GM18873 (cell line): ENCODE measurements at regions not wholly inside any gene's neighbourhood (a gene's known extent, or its start where the extent isn't known, plus 50 kb on each side); places are given as distances from the start of the nearest gene placed in this dataset.
"Not testable (repeated sequence)": the region's sequence is repeated elsewhere in the genome, so short reads cannot be mapped to it uniquely, and the experiment has no call there.

Experiments used
- ATAC-seq: cut with Tn5 transposase; IDR thresholded peaks from one replicate; pipeline ENCODE4 v1.9.1; 2021; ENCODE audit warnings: mild to moderate bottlenecking, moderate library complexity, moderate number of reproducible peaks; ENCODE audit not compliant: unreplicated experiment, low FRiP score

DNA sequence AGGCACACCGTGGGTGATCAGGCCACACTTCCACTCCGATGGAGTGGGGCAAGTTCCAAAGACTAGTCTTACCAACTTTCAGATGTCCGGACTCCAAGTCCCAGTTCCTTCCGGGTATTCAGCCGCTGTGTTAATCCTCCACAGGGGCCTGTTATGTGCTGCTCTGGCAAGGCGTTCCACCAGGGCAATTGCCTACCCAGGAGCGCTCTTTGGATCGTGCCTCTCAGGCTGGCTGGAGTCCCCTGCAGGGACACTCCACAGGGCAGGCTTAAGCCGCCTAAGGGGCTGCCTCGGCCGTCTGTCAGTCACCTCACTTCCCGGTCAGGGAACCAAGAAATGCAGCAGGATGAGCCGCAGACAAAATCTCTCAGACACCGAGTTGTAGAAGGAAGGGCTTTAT is 118.7 kb upstream of the CCNG1 start:
- ATAC-seq, result no peak

DNA sequence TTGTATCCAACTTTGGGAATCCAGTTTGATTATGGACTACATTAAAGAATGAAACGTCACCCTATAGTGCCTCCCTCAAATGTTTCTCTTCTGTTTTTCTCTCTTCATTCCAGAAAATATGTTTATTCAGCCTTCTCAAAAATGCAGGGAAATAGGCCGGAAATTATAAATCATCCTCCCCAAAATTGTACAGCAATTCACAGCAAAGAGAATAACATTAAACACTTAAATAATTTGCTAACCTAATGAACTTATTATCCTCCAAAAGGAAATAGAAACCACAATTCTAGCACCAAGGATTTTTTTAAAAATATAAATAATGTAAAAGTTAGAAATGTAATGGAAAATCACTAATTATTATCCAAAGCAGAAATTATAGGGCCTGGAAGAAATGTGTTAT is 115.9 kb upstream of the CCNG1 start:
- no peak for ATAC-seq

DNA sequence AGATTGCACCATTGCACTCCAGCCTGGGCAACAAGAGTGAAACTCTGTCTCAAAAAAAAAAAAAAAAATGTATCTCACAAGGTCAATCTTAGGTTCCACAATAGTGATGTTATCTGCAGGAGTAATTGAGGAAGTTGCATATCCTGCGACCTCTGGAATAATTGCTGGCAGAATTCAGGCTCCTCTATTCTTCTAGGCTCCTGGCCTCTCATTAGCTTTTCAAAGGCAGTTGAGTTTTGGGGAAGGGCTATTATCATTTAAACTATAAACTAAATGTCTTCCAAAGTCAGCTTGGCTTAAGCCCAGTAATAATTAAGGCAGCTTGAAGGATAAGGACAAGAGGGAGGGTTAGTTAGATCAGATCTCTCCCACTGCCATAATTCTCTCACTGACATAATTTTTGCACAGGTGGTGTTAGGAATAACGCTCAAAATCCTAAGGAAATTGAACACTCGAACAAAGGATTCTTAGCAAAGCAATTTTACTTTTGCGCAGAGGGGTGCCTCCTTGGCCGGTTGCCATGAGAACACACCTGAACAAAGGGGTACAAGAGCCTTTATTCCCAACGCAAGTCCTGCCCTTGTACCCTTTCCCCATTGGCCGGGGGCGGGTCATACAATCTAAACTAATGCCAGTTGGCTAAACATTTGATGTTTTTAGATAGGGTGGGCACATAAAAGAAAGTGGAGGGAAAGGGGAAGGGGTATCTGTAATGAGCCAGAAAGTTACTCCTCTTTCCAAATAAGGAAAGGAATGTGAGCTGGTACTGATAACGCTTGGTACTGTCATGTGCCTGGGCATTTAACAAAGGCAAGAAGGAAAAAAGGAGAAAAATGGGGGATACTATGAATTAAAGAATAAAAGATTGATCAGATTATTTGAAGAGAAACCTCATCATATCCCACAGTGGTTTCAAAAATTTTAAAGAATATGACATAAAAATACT is 106.4 kb upstream of the CCNG1 start:
- no peak for ATAC-seq

DNA sequence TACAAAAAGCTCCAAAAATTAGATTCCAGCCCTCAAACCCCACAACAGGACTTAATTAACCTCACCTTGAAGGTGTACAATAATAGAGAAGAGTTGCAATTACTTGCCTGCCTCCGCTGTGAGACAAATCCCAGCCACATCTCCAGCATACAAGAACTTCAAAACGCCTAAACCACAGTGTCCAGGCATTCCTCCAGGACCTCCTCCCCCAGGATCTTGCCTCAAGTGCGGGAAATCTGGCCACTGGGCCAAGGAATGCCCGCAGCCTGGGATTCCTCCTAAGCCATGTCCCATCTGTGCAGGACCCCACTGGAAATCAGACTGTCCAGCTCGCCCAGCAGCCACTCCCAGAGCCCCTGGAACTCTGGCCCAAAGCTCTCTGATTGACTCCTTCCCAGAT is 101.3 kb upstream of the CCNG1 start:
- not testable (repeated sequence) for ATAC-seq

DNA sequence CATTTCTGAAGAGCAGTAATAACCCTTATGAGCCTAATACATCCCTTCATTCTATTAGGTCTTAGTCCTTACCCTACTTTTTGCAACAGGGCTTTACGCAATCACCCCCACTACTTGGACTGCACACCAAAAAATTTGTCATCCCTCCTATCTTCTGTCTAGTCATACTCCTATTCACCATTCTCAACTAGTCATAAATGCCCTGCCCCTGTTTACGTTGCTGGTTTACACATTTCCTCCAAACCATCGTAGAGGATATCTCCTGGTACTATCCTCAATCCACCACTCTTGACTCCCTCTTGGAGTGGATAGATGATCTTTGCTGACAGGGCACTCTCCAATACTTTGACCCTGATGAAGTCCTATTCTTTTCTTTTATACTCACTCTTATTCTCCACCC is 98.2 kb upstream of the CCNG1 start:
- no peak for ATAC-seq

DNA sequence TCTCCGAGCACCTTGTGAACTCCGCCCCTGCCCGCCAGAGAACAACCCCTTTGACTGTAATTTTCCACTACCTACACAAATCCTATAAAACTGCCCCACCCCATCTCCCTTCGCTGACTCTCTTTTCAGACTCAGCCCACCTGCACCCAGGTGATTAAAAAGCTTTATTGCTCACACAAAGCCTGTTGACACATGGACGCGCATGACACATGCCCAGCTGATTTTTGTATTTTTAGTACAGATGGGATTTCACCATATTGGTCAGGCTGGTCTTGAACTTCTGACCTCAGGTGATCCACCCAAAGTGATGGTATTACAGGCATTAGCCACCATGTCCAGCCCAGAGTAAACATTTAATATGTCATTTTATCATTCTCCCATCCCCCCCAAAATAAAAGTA is 97.0 kb upstream of the CCNG1 start:
- not testable (repeated sequence) for ATAC-seq

DNA sequence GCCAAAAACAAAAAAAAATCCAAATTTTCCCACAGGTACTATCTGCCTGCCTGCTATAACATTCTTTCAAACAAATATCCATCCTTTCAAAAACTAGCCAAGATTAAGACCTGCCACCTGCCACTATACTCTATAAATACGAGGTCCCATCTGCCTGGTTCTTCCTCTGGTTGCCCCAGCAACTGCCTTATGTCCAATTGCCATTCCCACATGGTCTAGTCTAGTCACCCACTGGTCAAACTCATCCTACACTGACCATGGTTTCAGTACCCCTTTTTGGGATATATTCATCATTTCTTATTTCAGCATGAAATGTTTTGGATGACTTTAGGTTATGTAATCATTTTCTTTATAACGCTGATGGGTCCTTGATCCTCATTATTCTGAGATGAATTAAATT is 95.1 kb upstream of the CCNG1 start:
- ATAC-seq, result no peak

DNA sequence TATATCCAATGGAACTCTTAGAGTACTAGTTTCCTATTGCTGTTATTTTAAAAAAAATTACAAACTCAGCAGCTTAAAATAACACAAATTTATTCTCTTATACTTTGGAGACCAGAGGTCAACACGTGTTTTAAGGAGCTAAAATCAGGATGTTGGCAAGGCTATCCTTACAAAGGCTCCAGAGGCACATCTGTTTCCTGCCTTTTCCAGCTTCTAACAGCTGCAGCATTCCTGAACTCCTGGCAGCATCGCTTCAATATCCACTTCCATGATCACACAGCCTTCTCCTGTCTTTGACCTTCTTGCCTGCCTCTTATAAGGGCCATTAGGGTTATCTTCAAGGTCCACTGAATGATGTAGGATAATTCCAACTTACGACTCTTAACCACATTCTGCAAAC is 92.2 kb upstream of the CCNG1 start:
- ATAC-seq, result no peak

DNA sequence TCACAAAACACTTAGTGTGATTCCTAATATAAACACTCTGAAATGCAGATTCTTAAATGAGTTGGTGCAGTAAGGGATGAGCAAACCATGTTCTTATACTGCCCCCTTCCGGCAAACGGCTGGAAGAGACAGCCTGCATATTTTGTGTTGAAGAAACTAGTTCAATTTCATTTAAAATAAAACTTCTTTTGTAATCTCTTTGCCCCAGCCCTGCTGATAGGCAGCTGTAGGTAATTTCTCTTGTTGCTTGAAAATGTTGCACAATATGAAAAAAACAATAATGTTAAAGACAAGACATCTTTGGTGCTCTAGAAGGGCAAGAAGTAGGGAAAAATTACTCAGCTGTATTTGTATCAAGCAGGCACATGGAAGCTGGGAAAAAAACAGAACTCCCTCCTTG is 89.7 kb upstream of the CCNG1 start:
- peak; percentile 63 for ATAC-seq

DNA sequence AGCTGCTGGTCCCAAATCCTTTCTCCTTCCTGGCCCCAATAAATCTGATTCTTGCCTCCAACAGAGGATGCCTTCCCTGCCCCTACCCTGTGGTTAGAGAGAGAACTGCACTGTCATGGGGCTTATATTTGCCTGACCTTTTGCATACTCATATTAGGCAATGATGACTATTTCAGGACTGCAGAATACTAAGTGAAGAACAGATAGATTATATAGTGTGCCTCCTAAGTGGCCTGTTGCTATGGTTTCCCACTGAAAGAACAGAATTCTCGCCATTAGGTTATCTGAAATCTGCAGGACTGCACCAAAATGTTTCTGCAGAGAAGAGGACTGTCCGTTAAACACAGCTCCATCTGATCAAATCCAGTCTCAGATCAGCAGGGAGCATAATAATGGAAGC is 87.3 kb upstream of the CCNG1 start:
- ATAC-seq, result no peak

DNA sequence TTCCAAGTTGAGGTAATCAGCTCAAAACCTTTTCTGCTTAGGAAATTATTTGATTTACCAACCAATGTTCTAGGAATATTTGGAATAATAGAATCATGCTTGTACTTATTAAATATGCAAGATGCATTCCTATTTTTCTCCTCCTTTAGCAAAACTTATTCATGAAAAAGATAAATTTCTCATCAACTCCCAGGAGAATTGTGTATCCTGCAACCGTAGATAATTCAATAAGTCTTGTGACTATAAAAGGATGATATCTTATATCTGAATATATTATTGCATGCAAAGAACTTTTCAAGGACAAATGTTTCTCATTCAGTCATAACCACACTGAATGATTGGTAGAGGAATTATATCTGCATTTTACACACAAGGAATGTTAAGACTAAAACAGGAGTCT is 84.9 kb upstream of the CCNG1 start:
- ATAC-seq, result no peak

DNA sequence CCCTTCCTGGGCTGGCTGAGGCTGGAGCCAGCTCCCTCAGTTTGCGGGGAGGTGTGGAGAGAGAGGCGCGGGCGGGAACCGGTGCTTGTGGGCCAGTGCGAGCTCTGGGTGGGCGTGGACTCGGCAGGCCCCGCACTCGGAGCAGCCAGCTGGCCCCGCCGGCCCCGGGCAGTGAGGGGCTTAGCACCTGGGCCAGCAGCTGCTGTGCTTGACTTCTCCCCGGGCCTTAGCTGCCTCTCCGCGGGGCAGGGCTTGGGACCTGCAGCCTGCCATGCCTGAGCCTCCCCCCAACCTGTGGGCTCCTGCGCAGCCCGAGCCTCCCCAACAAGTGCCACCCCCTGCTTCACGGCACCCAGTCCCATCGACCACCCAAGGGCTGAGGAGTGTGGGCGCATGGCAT is 81.6 kb upstream of the CCNG1 start:
- not testable (repeated sequence) for ATAC-seq

DNA sequence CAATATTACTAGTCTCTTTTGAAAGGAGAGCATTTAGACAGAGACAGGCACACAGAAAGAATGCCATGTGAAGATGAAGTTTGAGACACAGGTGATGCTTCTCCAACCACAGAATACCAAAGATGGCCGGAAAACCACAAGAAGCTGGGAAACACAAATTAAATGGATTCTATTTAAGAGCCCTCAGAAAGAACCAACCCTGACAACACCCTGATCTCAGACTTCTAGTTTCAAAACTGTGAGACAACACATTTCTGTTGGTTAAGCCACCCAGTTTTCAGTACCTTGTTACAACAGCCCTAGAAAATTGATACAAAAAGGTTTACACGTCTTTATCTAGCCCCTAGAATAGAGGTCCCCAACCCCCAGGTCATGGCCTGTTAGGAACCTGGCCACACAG is 79.8 kb upstream of the CCNG1 start:
- ATAC-seq, result no peak

DNA sequence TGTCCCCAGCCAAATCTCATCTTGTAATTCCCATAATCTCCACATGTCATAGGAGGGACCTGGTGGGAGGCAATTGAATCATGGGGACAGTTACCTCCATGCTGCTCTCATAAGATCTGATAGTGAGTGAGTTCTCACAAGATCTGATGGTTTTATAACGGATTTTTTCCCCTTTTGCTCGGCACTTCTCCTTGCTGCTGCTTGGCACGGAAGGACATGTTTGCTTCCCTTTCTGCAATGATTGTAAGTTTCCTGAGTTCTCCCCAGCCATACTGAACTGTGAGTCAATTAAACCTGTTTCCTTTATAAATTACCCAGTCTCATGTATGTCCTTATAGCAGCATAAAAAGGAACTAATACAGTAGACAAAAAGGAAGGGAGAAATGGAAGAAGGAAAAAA is 76.7 kb upstream of the CCNG1 start:
- no peak for ATAC-seq

DNA sequence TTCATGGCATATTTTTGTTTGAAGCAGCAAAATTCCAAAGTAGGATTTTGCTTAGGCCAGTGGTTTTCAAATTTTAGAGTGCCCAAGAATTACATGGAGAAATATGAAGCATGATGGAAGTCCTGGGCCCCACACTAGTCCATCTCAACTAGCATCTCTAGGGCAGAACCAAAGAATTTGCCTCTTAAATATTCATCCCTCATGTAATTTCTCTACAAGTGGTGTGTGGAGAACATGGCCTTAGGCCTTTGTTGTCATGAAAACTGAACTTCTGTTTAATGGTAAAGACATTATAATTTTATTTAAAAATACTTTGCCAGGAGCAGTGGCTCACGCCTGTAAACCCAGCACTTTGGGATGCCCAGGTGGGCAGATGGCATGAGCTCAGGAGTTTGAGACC is 75.9 kb upstream of the CCNG1 start:
- no peak for ATAC-seq

DNA sequence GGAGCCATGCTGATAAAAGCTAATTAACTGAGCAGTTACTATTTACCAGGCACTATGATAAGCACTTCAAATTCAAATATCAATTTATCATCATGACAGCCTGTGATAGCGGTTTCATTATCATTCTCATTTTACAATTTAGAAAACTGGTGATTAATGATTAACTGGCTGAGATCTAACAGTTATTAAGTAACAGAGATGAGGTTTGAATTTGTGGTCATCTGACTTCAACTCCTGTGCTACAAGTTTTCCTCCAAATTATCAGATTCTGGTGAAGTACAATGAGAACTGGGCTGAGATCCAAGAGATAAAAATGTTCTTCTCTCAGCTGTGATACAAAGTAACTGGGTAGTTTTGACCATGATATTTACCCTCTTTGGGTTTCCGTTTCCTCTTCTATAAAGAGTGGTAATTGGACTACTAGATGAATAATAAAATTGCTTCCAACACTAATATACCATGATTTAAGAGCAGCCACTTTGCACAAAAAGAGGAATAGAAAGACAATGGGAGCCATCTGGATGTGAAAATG is 74.5 kb upstream of the CCNG1 start:
- ATAC-seq, result no peak

DNA sequence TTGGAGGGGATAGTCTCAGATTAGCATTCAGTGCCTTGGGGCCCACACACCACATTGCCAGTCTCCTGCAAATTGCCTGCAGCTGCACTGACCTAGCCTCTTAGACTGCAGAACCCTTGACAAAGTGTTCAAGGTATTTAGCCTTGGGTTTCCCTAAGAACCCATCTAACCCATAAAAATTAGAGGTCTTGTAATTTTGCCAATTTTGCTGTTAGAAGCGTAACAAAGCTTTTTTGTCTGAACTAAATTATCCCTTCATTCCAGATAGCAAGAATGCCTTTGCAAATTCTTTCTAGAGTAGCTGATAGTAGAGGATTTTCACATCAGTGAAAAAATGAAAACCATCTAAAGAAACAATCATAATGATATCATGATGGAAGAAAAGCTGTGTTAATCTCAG is 74.0 kb upstream of the CCNG1 start:
- ATAC-seq, result no peak

DNA sequence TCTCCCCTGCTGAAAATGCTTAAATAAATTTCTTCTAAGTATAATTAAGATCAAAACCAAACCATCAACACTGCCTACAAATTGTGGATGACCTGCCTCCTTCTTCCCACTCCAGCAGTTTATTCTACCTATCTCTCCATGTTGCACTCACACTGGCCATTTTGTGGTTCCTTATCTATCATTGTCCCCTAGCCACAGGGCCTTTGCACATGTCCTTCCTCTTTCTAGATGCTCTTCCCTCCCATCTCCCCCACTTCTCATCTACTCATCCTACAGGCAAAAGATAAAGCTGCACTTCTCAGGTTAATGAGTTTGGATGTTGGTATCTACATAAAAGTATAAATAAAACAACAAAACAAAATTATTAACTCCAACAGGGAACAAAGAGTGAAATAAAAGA is 70.6 kb upstream of the CCNG1 start:
- no peak for ATAC-seq

DNA sequence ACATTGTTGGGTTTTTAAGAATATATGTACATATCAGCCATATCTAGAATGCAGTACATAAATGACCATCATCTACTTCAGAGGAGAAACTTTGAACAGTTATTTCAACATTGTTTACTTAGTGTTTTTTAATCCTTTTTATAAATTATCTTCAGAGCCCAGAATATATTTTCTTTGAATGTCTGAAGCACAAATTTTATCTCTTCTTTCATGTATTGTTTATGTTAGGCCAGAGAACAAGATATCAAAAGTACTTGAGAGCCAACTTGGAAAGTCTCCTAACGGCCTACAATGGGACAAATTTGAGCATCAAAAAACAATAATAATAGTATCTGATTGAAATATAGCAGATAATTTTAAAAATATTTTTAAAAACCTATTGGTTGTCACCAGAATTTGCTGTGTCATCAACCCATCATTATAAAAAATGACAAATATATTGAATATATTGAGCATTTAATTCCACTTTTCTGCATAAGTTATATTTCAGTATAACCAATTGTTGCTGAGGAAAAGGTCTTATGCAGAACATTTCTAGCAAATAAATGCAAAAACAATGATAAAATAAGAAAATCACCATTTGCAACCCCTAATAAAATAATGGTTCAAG is 67.5 kb upstream of the CCNG1 start:
- no peak for ATAC-seq

DNA sequence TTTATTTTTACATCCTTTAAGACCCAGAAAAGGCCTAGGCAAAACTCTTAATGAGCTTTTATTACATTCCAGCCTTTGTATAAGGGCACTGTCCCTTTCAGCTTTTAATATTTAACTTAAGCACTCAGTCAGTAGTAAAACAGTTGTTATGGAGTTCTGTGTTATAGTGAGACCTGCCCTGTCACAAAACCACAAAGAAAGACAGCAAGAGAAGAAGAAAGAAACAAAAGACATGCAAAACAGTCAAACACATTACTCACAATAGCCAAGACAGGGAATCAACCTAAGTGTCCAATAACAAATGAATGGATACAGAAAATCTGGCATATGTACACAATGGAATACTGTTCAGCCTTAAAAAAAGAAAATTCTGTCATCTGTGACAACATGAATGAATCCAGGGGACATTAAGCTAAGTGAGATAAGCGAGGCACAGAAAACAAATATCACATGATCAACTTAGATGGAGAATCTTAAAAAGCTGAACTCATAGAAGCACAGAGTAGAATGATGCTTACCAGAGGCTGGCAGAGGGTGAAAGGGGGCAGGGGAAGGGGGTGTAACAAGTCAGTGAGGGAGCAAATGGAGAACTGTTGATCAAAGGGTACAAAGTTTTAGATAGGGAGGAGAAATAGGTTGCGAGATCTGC is 63.8 kb upstream of the CCNG1 start:
- no peak for ATAC-seq

DNA sequence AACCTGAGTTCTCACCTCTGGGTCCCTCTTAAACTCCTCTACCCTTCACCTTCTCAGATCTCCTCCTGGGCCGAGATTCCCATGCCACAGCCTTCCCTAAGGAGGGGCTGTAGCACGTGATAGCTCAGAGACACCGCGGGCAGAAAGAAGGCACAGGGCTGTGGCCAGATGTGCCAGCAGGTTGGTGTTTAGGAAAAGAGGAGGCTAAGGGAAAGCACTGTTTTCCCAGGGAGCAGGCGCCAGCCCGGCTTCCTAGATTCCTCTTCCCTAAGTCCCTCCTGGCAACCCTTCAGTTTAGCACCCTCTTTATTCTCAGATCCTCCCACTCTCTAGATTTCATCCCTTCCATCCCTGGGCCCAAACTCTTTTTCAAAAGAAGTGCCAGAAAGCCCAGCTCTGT is 59.4 kb upstream of the CCNG1 start:
- ATAC-seq, result no peak
